ENCODE measurements at regions not wholly inside any gene's neighbourhood (a gene's known extent, or its start where the extent isn't known, plus 50 kb on each side); places are given as distances from the start of the nearest gene placed in this dataset.

GRCh38 chr3:81161100-81161499 lies 600.3 kb downstream of the GBE1 start:
- no peak for TF ChIP-seq POLR2A (IDR thresholded peaks at IDR 0.05)
- no peak for TF ChIP-seq CTCF (IDR thresholded peaks at IDR 0.05)

All from esophagus squamous epithelium (tissue), 4 donors.